Sigmoid colon (tissue), 6 donors: ENCODE measurements at regions not wholly inside any gene's neighbourhood (a gene's known extent, or its start where the extent isn't known, plus 50 kb on each side); places are given as distances from the start of the nearest gene placed in this dataset.

Experiments used
- DNase-seq: peaks from one replicate; pipeline ENCODE4 v3.0.0-alpha.2; 2019
- H3K27ac ChIP-seq, 4 donors: fragments of 200-600 bp; sonication (generic); one replicate each; pipeline ENCODE4 v1.5.1; 2016 to 2019; ENCODE audit warnings: mild to moderate bottlenecking in 1 of 4
- H3K27me3 ChIP-seq, 3 donors: fragments of 200-600 bp; sonication (generic); one replicate each; pipeline ENCODE4 v1.5.1; 2019; ENCODE audit warnings: mild to moderate bottlenecking in 1 of 3
- H3K36me3 ChIP-seq, 4 donors: fragments of 200-600 bp; sonication (generic); one replicate each; pipeline ENCODE4 v1.5.1; 2016 to 2019
- H3K4me1 ChIP-seq, 4 donors: fragments of 200-600 bp; sonication (generic); one replicate each; pipeline ENCODE4 v1.5.1; 2017 to 2019
- H3K4me3 ChIP-seq, 4 donors: fragments of 200-600 bp; sonication (generic); one replicate each; pipeline ENCODE4 v1.5.1; 2017 to 2019; ENCODE audit warnings: mild to moderate bottlenecking in 2 of 4, moderate library complexity in 1 of 4
- H3K9me3 ChIP-seq, 4 donors: fragments of 200-600 bp in 3 of 4; sonication (generic) in 3 of 4; one replicate each; pipeline versions ENCODE4 v1.5.1 to v1.6.1; 2013 to 2019
- EP300 ChIP-seq, 4 donors: sonication (generic); formaldehyde crosslinking; IDR thresholded peaks; one replicate each; pipeline ENCODE4 v1.6.1; 2017; ENCODE audit warnings: antibody characterized with exemption in 4 of 4
- POLR2A ChIP-seq, 2 donors: fragments of 450-650 bp; IDR thresholded peaks; one replicate each; pipeline ENCODE4 v1.6.1; 2016; ENCODE audit warnings: antibody characterized with exemption in 2 of 2, mild to moderate bottlenecking in 2 of 2, moderate library complexity in 2 of 2
- POLR2AphosphoS5 ChIP-seq, 4 donors: sonication (generic); formaldehyde crosslinking; IDR thresholded peaks; one replicate each; pipeline ENCODE4 v1.6.1; 2017; ENCODE audit warnings: antibody characterized with exemption in 4 of 4
- WGBS, 2 donors: extraction: QIAGEN DNeasy Blood & Tissue Kit; methylation state at CpG; one replicate each; pipeline ENCODE4 v1.1.7; 2013; 5-methylcytosine and 5-hydroxymethylcytosine counted together
- intact Hi-C: fragments of 100-400 bp; cut with DNase I; formaldehyde crosslinking; loops from one replicate; pipeline ENCODE4 v1.15.1; 2023
- TF ChIP-seq, protein P1 (sequence below), 4 experiments: fragments of 450-650 bp in 3 of 4; fragments of 200-600 bp in 1 of 4; IDR thresholded peaks; one replicate each; pipeline ENCODE4 v1.5.1; 2016 to 2019; ENCODE audit warnings: antibody characterized with exemption in 4 of 4, mild to moderate bottlenecking in 3 of 4, moderate library complexity in 2 of 4
- donor health status: healthy with polysubstance abuse.
- donor health status: healthy.

DNA sequence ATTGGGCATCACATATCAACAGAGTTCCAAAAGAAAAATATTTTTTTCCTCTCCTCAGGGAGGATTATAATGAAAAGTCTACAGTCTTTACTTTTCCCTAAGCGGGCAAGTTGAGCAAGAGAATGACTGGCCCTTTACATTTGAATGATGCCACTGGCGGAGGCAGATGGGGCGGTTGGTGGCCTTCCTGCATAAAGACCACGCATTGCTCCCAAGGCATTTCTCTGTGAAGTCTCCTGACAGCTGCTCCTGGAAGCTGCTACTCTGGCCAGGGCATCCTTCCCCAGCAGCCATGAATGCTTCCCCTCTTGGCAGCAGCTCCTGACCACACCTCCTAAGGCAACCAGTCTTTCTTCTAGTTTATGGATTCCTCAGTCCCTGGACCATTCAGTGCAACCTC lies 161.1 kb upstream of the RRP15 start:
- intact Hi-C loops, result no loop called here
- Histone ChIP-seq H3K36me3 (no peaks in the 10 kb centered on the region), H3K9me3 (no peaks in the 10 kb centered on the region), H3K27me3 (no peaks in the 10 kb centered on the region), H3K4me3 (no peak overlapping the region), H3K27ac (no peak overlapping the region), H3K4me1 (no peaks in the 10 kb centered on the region)
- no peak for DNase-seq
- TF ChIP-seq POLR2A (IDR thresholded peaks at IDR 0.05) (no peak), EP300 (IDR thresholded peaks at IDR 0.05) (no peak), POLR2AphosphoS5 (IDR thresholded peaks at IDR 0.05) (no peak)
- TF ChIP-seq, protein P1, sequence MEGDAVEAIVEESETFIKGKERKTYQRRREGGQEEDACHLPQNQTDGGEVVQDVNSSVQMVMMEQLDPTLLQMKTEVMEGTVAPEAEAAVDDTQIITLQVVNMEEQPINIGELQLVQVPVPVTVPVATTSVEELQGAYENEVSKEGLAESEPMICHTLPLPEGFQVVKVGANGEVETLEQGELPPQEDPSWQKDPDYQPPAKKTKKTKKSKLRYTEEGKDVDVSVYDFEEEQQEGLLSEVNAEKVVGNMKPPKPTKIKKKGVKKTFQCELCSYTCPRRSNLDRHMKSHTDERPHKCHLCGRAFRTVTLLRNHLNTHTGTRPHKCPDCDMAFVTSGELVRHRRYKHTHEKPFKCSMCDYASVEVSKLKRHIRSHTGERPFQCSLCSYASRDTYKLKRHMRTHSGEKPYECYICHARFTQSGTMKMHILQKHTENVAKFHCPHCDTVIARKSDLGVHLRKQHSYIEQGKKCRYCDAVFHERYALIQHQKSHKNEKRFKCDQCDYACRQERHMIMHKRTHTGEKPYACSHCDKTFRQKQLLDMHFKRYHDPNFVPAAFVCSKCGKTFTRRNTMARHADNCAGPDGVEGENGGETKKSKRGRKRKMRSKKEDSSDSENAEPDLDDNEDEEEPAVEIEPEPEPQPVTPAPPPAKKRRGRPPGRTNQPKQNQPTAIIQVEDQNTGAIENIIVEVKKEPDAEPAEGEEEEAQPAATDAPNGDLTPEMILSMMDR (IDR thresholded peaks at IDR 0.05), result no peak
- WGBS, 2 donors, result 47 to 69% methylated on average over 4 of the region's 4 CpGs

GRCh38 chr1:218135371-218135770 lies 149.7 kb upstream of the RRP15 start:
- 89 to 91% methylated on average over 6 of the region's 6 CpGs for WGBS, 2 donors
- no peaks in the 10 kb centered on the region for H3K36me3 ChIP-seq
- intact Hi-C loops, result no loop called here
- TF ChIP-seq, protein P1 (IDR thresholded peaks at IDR 0.05), result no peak
- TF ChIP-seq POLR2A (IDR thresholded peaks at IDR 0.05), result no peak
- no peak for TF ChIP-seq POLR2AphosphoS5 (IDR thresholded peaks at IDR 0.05)
- TF ChIP-seq EP300 (IDR thresholded peaks at IDR 0.05), result no peak
- H3K27me3 ChIP-seq, result no peaks in the 10 kb centered on the region
- H3K27ac ChIP-seq, result no peak overlapping the region
- no peaks in the 10 kb centered on the region for H3K9me3 ChIP-seq
- no peak for DNase-seq
- H3K4me1 ChIP-seq, result no peaks in the 10 kb centered on the region
- no peak overlapping the region for H3K4me3 ChIP-seq

GRCh38 chr1:218139761-218140160 lies 145.3 kb upstream of the RRP15 start:
- Histone ChIP-seq H3K4me1 (no peaks in the 10 kb centered on the region), H3K27ac (no peak overlapping the region), H3K27me3 (no peaks in the 10 kb centered on the region), H3K36me3 (no peaks in the 10 kb centered on the region), H3K9me3 (no peaks in the 10 kb centered on the region), H3K4me3 (no peak overlapping the region)
- 65 to 66% methylated on average over 4 of the region's 4 CpGs for WGBS, 2 donors
- TF ChIP-seq EP300 (IDR thresholded peaks at IDR 0.05) (no peak), POLR2AphosphoS5 (IDR thresholded peaks at IDR 0.05) (no peak), POLR2A (IDR thresholded peaks at IDR 0.05) (no peak)
- TF ChIP-seq, protein P1 (IDR thresholded peaks at IDR 0.05), result no peak
- intact Hi-C loops, result no loop called here
- no peak for DNase-seq

GRCh38 chr1:218156595-218156994 lies 128.5 kb upstream of the RRP15 start:
- no peak overlapping the region for H3K27ac ChIP-seq
- H3K4me1 ChIP-seq, result no peaks in the 10 kb centered on the region
- peaks cover 0 to 36% (median 4%) of the 10 kb centered on the region in 3 donors for H3K27me3 ChIP-seq
- no peaks in the 10 kb centered on the region for H3K9me3 ChIP-seq
- DNase-seq, result no peak
- no peaks in the 10 kb centered on the region for H3K36me3 ChIP-seq
- H3K4me3 ChIP-seq, result no peak overlapping the region
- no peak for TF ChIP-seq POLR2AphosphoS5 (IDR thresholded peaks at IDR 0.05)
- TF ChIP-seq, protein P1 (IDR thresholded peaks at IDR 0.05), result no peak
- TF ChIP-seq POLR2A (IDR thresholded peaks at IDR 0.05), result no peak
- TF ChIP-seq EP300 (IDR thresholded peaks at IDR 0.05), result no peak
- WGBS, 2 donors, result 8% methylated on average over 15 of the region's 15 CpGs
- intact Hi-C loops, result no loop called here

DNA sequence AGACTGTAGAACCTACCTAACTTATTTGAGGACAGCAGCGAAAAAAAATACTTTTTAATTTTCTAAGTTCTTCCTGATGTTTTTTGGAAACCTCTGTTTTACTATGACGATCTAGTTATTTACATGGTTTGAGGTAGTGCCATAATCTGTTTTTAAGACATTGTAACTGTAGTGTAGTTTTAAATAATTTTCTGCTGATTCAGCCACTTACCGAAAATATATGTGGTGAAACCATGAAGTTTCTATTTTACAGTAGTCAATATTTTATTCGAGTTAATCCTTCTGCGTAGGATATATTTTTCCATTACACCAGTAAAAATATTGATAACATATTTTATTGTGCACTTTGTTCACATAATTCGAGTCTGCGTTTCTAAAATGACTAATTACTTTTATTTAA lies 121.7 kb upstream of the RRP15 start:
- Histone ChIP-seq H3K4me3 (no peak overlapping the region), H3K4me1 (peaks cover 0 to 24% (median 23%) of the 10 kb centered on the region in 4 donors), H3K36me3 (no peaks in the 10 kb centered on the region), H3K27ac (peak overlapping the region in 1 of 4 donors; percentile 87), H3K27me3 (peaks cover 19 to 83% (median 61%) of the 10 kb centered on the region in 3 donors), H3K9me3 (no peaks in the 10 kb centered on the region)
- intact Hi-C loops, result no loop called here
- WGBS, 2 donors, result 28 to 44% methylated on average over 7 of the region's 7 CpGs
- TF ChIP-seq, protein P1 (IDR thresholded peaks at IDR 0.05), result no peak
- TF ChIP-seq POLR2AphosphoS5 (IDR thresholded peaks at IDR 0.05) (no peak), POLR2A (IDR thresholded peaks at IDR 0.05) (no peak), EP300 (IDR thresholded peaks at IDR 0.05) (no peak)
- no peak for DNase-seq
